Hippocampal formation (tissue), 2 donors: ENCODE measurements at regions not wholly inside any gene's neighbourhood (a gene's known extent, or its start where the extent isn't known, plus 50 kb on each side); places are given as distances from the start of the nearest gene placed in this dataset.
"Not testable (repeated sequence)": the region's sequence is repeated elsewhere in the genome, so short reads cannot be mapped to it uniquely, and the experiment has no call there.

Experiments
- DNase-seq, 2 donors: peaks; one replicate each; lab custom pipeline; 2025; lab: John Stamatoyannopoulos, UW

GRCh38 chr1:228824366-228824765 is 89.1 kb downstream of the RHOU start:
- no peak for DNase-seq

- DNase-seq: no peak
These were observed 89.8 kb downstream of the RHOU start for GRCh38 chr1:228825041-228825440.

GRCh38 chr1:228825840-228826484 is 90.7 kb downstream of the RHOU start:
- no peak for DNase-seq

GRCh38 chr1:228827019-228827418 is 91.7 kb downstream of the RHOU start:
- DNase-seq: no peak

GRCh38 chr1:228828151-228828550 is 92.9 kb downstream of the RHOU start:
- DNase-seq: no peak

- DNase-seq: peak; percentile 11 to 72
These were observed 95.1 kb downstream of the RHOU start for GRCh38 chr1:228830185-228830953.

- DNase-seq: no peak
These were observed 95.7 kb downstream of the RHOU start for GRCh38 chr1:228830954-228831481.

GRCh38 chr1:228833911-228834688 is 98.8 kb downstream of the RHOU start:
- DNase-seq: no peak

GRCh38 chr1:228835456-228835855 is 100.2 kb downstream of the RHOU start:
- DNase-seq: no peak

GRCh38 chr1:228835911-228836310 is 100.6 kb downstream of the RHOU start:
- DNase-seq: no peak

GRCh38 chr1:228836427-228836826 is 101.1 kb downstream of the RHOU start:
- DNase-seq: peak; percentile 78 to 92

- DNase-seq: no peak
These were observed 101.8 kb downstream of the RHOU start for GRCh38 chr1:228837032-228837431.

- no peak for DNase-seq
These were observed 102.8 kb downstream of the RHOU start for GRCh38 chr1:228837817-228838716.

- DNase-seq: no peak
These were observed 103.6 kb downstream of the RHOU start for GRCh38 chr1:228838717-228839500.

GRCh38 chr1:228839656-228840055 is 104.4 kb downstream of the RHOU start:
- no peak for DNase-seq

- DNase-seq: no peak
These were observed 106.4 kb downstream of the RHOU start for GRCh38 chr1:228841632-228842031.

- DNase-seq: peak; percentile 37 to 47
These were observed 107.0 kb downstream of the RHOU start for GRCh38 chr1:228842094-228842775.

GRCh38 chr1:228845101-228845500 is 109.8 kb downstream of the RHOU start:
- DNase-seq: no peak

GRCh38 chr1:228846952-228847351 is 111.7 kb downstream of the RHOU start:
- no peak for DNase-seq

- not testable (repeated sequence) for DNase-seq
These were observed 112.2 kb downstream of the RHOU start for GRCh38 chr1:228847451-228847850.
